AG09309 (cell line): ENCODE measurements at regions not wholly inside any gene's neighbourhood (a gene's known extent, or its start where the extent isn't known, plus 50 kb on each side); places are given as distances from the start of the nearest gene placed in this dataset.

Experiments
- DNase-seq: peaks from one replicate; pipeline ENCODE4 v3.0.0-alpha.2; 2010; ENCODE audit warnings: low read depth
- H3K4me3 ChIP-seq: 2 replicates; pipeline ENCODE4 v1.5.1; 2011; ENCODE audit warnings: mild to moderate bottlenecking, low read depth, low read length, moderate library complexity; ENCODE audit not compliant: control insufficient read depth
- CTCF ChIP-seq: IDR thresholded peaks from 2 replicates; pipeline ENCODE4 v1.5.1; 2011; ENCODE audit warnings: mild to moderate bottlenecking, low read depth, low read length, inconsistent platforms; ENCODE audit not compliant: insufficient read depth, control insufficient read depth; ENCODE audit errors: missing control alignments

GRCh38 chr6:92132957-92133356 is 1286.4 kb downstream of the EPHA7 start:
- no peak for TF ChIP-seq CTCF
- H3K4me3 ChIP-seq, result no peak overlapping the region
- no peak for DNase-seq

- TF ChIP-seq CTCF, result no peak
- no peak overlapping the region for H3K4me3 ChIP-seq
- DNase-seq, result no peak
Observed at GRCh38 chr6:92132457-92132856, 1286.9 kb downstream of the EPHA7 start.

GRCh38 chr6:92130944-92131343 is 1288.4 kb downstream of the EPHA7 start:
- no peak overlapping the region for H3K4me3 ChIP-seq
- no peak for DNase-seq
- TF ChIP-seq CTCF, result no peak

- DNase-seq, result no peak
- no peak for TF ChIP-seq CTCF
- H3K4me3 ChIP-seq, result no peak overlapping the region
Observed at GRCh38 chr6:92126983-92127382, 1292.4 kb downstream of the EPHA7 start.

- no peak overlapping the region for H3K4me3 ChIP-seq
- TF ChIP-seq CTCF, result no peak
- no peak for DNase-seq
Observed at GRCh38 chr6:92126088-92126487, 1293.3 kb downstream of the EPHA7 start.

- no peak overlapping the region for H3K4me3 ChIP-seq
- TF ChIP-seq CTCF, result no peak
- DNase-seq, result no peak
Observed at GRCh38 chr6:92125681-92126080, 1293.7 kb downstream of the EPHA7 start.

- DNase-seq, result no peak
- TF ChIP-seq CTCF, result no peak
- H3K4me3 ChIP-seq, result no peak overlapping the region
Observed at GRCh38 chr6:92124200-92124651, 1295.1 kb downstream of the EPHA7 start.
